ENCODE measurements at regions not wholly inside any gene's neighbourhood (a gene's known extent, or its start where the extent isn't known, plus 50 kb on each side); places are given as distances from the start of the nearest gene placed in this dataset.
"Not testable (repeated sequence)": the region's sequence is repeated elsewhere in the genome, so short reads cannot be mapped to it uniquely, and the experiment has no call there.

DNA sequence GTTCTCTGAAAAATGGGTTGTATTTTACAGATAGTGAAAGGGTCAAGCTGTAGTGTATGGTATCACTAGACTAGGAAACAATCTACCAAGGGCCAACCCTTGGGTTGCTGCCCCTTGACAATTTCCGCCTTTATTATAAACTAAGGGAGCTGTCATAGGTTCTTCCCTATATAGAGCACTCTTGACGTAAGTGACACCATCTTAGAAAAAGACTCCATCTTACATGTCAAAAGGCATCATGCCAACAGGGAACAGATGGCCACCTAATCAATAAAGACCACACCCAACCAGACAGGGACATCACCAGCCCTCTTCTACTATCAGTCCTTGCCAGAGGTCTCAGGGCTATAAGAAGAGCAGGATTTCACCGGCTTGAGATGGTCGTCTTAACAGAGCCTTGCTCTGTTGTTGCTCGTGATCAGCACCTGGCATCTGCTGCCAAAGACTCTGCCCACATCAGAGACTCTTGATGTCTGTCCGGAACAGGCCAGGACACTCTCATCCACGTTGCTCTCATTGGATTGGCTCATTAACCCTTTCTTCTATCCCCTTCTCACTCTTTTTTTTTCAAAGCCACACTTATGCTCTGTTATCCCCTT is 231.4 kb upstream of the PLGLB2 start:
- TF ChIP-seq RAD21 (conservative IDR thresholded peaks at IDR 0.05 in 1 of 2, IDR thresholded peaks at IDR 0.05 in 1 of 2); JUN (IDR thresholded peaks at IDR 0.05); NR3C1 (IDR thresholded peaks at IDR 0.05); CHD2 (IDR thresholded peaks at IDR 0.05; ENCODE audit: low read length, partially characterized antibody); RFX5 (IDR thresholded peaks at IDR 0.05); RCOR1 (IDR thresholded peaks at IDR 0.05; ENCODE audit: low read depth, low read length); HOXB5 (CRISPR knock-in tag; IDR thresholded peaks at IDR 0.05); CEBPB (IDR thresholded peaks at IDR 0.05): not testable (repeated sequence)
- TF ChIP-seq, protein P1, sequence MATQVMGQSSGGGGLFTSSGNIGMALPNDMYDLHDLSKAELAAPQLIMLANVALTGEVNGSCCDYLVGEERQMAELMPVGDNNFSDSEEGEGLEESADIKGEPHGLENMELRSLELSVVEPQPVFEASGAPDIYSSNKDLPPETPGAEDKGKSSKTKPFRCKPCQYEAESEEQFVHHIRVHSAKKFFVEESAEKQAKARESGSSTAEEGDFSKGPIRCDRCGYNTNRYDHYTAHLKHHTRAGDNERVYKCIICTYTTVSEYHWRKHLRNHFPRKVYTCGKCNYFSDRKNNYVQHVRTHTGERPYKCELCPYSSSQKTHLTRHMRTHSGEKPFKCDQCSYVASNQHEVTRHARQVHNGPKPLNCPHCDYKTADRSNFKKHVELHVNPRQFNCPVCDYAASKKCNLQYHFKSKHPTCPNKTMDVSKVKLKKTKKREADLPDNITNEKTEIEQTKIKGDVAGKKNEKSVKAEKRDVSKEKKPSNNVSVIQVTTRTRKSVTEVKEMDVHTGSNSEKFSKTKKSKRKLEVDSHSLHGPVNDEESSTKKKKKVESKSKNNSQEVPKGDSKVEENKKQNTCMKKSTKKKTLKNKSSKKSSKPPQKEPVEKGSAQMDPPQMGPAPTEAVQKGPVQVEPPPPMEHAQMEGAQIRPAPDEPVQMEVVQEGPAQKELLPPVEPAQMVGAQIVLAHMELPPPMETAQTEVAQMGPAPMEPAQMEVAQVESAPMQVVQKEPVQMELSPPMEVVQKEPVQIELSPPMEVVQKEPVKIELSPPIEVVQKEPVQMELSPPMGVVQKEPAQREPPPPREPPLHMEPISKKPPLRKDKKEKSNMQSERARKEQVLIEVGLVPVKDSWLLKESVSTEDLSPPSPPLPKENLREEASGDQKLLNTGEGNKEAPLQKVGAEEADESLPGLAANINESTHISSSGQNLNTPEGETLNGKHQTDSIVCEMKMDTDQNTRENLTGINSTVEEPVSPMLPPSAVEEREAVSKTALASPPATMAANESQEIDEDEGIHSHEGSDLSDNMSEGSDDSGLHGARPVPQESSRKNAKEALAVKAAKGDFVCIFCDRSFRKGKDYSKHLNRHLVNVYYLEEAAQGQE (IDR thresholded peaks at IDR 0.05): not testable (repeated sequence)
- TF ChIP-seq, protein P2, sequence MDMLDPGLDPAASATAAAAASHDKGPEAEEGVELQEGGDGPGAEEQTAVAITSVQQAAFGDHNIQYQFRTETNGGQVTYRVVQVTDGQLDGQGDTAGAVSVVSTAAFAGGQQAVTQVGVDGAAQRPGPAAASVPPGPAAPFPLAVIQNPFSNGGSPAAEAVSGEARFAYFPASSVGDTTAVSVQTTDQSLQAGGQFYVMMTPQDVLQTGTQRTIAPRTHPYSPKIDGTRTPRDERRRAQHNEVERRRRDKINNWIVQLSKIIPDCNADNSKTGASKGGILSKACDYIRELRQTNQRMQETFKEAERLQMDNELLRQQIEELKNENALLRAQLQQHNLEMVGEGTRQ (IDR thresholded peaks at IDR 0.05): not testable (repeated sequence)
- TF ChIP-seq, protein P3, sequence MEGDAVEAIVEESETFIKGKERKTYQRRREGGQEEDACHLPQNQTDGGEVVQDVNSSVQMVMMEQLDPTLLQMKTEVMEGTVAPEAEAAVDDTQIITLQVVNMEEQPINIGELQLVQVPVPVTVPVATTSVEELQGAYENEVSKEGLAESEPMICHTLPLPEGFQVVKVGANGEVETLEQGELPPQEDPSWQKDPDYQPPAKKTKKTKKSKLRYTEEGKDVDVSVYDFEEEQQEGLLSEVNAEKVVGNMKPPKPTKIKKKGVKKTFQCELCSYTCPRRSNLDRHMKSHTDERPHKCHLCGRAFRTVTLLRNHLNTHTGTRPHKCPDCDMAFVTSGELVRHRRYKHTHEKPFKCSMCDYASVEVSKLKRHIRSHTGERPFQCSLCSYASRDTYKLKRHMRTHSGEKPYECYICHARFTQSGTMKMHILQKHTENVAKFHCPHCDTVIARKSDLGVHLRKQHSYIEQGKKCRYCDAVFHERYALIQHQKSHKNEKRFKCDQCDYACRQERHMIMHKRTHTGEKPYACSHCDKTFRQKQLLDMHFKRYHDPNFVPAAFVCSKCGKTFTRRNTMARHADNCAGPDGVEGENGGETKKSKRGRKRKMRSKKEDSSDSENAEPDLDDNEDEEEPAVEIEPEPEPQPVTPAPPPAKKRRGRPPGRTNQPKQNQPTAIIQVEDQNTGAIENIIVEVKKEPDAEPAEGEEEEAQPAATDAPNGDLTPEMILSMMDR (IDR thresholded peaks at IDR 0.05): not testable (repeated sequence)
- TF ChIP-seq, protein P4, sequence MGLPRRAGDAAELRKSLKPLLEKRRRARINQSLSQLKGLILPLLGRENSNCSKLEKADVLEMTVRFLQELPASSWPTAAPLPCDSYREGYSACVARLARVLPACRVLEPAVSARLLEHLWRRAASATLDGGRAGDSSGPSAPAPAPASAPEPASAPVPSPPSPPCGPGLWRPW (IDR thresholded peaks at IDR 0.05): not testable (repeated sequence)
- TF ChIP-seq, protein P5, sequence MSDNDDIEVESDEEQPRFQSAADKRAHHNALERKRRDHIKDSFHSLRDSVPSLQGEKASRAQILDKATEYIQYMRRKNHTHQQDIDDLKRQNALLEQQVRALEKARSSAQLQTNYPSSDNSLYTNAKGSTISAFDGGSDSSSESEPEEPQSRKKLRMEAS (IDR thresholded peaks at IDR 0.05): not testable (repeated sequence)
